HG03159 (cell line): ENCODE measurements at regions not wholly inside any gene's neighbourhood (a gene's known extent, or its start where the extent isn't known, plus 50 kb on each side); places are given as distances from the start of the nearest gene placed in this dataset.
"Not testable (repeated sequence)": the region's sequence is repeated elsewhere in the genome, so short reads cannot be mapped to it uniquely, and the experiment has no call there.

Experiments used
- ATAC-seq: cut with Tn5 transposase; IDR thresholded peaks from one replicate; pipeline ENCODE4 v1.9.1; 2021; ENCODE audit warnings: mild to moderate bottlenecking, moderate library complexity; ENCODE audit not compliant: unreplicated experiment

GRCh38 chr5:173496129-173496882 is 120.1 kb downstream of the BOD1 start:
- ATAC-seq: no peak

DNA sequence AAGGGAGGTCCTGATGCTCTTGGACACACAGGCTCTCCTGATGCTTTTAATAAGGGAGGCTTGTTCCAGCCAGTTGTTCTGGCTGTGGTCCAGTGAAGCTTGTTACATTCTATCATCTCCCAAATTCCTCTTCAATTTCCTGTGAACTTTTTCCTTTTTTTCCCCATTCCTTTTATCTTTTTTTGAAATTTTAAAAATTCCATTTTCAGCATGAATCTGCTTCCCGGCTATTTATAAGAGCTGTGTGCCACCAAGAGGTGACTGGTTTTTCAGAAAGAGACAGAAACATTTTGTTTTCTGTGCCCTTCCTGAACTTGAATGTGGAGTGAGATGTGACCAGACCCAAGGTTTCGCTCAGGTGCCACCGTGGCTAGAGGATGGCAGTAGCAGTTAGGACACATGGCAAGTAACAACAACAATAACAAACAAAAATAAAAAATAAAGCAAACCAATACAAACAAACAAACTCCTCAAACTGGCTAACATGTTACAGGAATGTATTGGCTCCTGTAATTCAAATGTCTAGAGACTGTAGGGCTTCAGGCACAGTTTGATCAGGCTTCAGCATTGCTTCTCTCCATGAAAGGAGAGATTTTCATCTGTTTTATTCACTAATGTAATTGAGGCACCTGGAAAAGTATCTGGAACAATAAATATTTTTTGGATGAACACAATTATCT is 121.1 kb downstream of the BOD1 start:
- ATAC-seq: no peak

- ATAC-seq: no peak
Measured at GRCh38 chr5:173494446-173494845, 122.0 kb downstream of the BOD1 start.

GRCh38 chr5:173493846-173494245 is 122.6 kb downstream of the BOD1 start:
- ATAC-seq: no peak

- ATAC-seq: no peak
Measured at GRCh38 chr5:173493040-173493439, 123.4 kb downstream of the BOD1 start.

GRCh38 chr5:173490681-173491080 is 125.8 kb downstream of the BOD1 start:
- ATAC-seq: no peak

DNA sequence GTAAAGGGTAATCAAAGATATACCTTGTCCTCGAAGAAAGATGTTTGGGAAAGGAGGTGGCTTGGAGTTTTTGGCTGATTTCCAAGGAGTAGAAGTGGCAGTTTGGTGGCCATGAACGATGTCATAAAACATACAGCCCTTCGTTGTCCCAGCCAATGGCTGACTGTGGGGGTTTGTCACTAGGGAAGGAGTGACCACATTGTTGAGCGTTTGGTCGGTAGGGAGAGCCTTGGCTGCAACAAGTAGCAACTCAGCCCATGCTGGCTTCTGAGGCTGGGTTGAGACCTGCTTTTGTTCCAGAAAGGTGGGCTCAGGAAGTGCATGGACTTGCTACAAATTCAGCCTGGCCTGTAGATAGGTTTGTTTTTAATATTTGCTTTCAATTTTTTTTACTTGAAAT is 128.3 kb downstream of the BOD1 start:
- ATAC-seq: no peak

- ATAC-seq: no peak
Measured at GRCh38 chr5:173487300-173487699, 129.2 kb downstream of the BOD1 start.

DNA sequence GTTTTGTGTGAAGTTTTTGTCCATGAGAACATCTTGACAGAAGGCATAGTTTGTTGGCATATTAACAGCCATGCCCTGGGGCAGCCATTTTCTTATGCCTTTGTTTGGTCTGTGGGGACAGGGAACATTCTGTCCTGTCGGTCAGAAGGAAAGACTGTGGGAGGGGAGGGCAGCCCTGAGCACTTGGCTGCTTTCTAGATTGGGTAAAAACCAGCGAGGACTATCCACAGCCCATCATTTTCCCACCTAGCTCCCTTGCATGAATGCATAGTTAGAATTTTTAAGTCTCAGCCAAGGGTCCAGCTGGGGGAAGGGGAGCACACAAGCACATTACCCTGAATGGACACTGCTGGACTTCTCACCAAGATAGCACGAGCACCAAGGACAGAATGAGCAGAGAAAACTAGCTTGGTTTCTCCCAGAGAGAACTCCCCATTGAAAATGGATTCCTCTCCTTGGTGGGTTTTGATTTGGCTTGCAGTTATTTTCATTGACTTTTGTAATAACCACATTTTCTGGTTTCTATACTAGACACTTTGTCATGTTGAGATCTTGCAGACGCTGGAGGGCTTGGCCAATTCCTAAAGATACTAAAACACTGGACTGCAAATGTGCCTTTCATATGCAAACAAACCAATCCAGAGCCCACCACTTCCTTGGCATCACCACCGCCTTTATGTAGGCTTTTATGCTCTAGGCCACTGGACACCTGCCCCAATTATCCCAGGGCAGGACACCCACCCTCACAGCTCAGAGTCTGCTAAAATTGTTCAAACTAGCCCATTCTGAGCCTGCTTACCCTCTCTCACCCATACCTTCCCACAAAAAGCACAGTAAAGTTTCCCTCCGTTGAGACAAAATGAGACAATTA is 129.9 kb downstream of the BOD1 start:
- ATAC-seq: no peak

- ATAC-seq: no peak
Measured at GRCh38 chr5:173484569-173484968, 131.9 kb downstream of the BOD1 start.

GRCh38 chr5:173483599-173483998 is 132.9 kb downstream of the BOD1 start:
- ATAC-seq: not testable (repeated sequence)

DNA sequence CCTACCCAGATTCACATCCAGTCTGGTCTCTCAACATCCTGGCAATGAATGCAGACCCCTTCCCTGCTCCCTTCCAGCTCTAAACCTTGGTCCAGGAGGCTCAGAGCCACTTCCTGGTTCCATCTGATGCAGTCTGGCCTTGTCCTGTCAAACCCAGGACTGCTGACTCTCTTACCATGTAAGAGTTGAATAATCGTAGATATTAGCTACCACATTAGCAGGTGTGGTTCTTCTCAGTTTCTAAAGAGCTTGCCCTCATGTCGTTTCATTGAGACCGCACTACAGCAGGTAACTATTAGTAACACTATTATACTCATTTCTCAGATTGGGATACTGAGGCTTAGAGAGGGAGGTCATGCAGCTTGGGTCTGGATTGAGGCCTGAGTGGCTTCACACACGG is 133.3 kb downstream of the BOD1 start:
- ATAC-seq: no peak

- ATAC-seq: no peak
Measured at GRCh38 chr5:173481821-173482220, 134.6 kb downstream of the BOD1 start.

GRCh38 chr5:173480896-173481295 is 135.6 kb downstream of the BOD1 start:
- no peak for ATAC-seq

- no peak for ATAC-seq
Measured at GRCh38 chr5:173479711-173480110, 136.7 kb downstream of the BOD1 start.

DNA sequence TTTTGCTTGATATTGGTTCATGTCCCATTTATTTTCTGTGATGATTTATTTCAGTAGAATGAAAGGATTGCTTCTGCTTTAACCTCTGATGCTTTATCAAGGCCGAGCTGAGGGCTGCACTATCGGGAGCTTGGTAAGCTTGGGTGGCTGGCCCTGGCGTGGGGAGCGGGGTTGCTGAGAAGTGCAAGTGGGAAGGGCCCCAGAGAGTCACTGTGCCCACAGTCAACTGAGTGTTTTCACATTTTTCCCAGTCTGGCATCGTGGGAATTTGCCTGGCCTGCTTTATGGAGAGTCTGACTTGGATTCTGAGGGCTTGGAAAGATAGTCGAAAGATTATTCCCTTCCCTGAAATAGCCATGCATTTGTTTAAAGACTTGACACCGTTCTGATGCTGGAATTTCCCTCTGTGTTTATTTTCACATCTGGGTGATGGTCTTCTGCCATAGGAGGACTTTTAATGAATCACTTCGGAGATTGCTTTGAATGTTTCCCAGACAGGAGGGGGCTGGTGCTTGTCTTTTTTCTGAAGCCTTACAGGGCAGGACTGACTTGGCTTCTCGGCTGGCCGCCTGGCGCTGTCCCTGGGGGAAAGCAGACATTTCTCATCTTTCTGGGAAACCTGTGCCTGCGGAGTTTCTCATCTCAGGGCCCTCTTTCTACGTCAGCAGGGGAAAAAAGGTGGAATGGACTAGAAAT is 139.0 kb downstream of the BOD1 start:
- ATAC-seq: no peak

DNA sequence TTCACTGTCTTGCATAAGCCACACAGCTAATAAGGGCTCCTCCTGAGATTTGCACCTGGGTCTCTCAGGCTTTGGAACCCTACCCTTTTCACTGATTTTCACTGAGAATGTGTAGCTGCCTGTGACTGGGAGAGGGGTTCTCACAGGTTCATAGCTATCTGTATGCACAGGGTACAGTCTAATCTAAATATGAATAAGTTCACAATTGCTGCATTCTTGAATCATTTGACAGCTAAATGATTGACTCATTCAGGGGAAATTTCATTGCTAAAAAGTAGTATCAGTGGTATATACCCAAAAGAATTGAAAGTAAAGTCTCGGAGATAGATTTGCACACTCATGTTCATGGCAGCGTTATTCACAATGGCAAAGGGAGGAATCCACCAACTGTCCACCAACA is 140.7 kb downstream of the BOD1 start:
- no peak for ATAC-seq

DNA sequence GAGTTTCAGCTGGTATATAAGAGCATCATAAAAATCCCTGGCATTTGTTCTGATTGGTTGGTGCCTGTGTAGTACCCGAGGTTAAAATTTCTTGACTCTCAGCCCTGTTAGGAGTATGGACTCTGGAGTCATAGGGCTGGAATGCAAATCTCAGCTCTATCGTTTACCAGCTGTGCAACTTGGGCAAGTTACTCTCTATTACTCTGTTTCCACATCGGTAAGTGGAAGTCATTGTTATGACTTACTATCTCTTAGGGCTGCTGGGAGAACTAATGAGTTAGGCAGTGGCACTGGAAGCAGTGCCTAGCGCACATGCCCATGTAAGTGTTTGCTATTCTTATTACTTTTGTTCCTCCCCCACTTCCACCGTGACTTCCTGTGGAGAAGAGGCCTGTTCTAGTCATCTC is 141.6 kb downstream of the BOD1 start:
- ATAC-seq: no peak

GRCh38 chr5:173473288-173473687 is 143.2 kb downstream of the BOD1 start:
- ATAC-seq: no peak

GRCh38 chr5:173472784-173473278 is 143.6 kb downstream of the BOD1 start:
- no peak for ATAC-seq

- no peak for ATAC-seq
Measured at GRCh38 chr5:173472164-173472563, 143.9 kb upstream of the STC2 start.
